ENCODE measurements at regions not wholly inside any gene's neighbourhood (a gene's known extent, or its start where the extent isn't known, plus 50 kb on each side); places are given as distances from the start of the nearest gene placed in this dataset.

DNA sequence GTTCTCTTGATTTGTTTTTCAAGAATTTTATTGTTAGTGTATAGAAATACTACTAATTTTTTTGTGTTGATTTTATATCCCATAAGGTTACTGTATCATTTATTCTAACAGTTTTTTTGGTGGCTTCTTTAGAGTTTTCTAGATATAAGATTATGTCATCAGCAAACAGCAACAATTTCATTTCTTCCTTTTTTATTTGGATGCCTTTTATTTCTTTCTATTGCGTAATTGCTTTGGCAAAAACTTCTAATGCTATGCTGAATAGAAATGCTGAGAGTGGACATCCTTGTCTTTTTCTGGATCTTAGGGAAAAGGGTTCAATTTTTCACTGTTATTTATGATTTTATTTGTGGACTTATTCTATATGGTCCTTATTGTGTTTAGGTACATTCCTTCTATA, 298.8 kb downstream of the RPRM start:
- in situ Hi-C loops (cut with HindIII; ENCODE audit: extremely low pct_ligation_motif_present, low pct_unique_long_range_greater_than_20kb), result no loop called here
- no peak for DNase-seq (ENCODE audit: low spot score)
- POLR2A ChIA-PET, result no interaction called here
- Histone ChIP-seq H4K20me1 (ENCODE audit: insufficient read depth, low read length) (no peaks in the 10 kb centered on the region), H3K79me2 (ENCODE audit: insufficient read depth, low read length) (no peaks in the 10 kb centered on the region), H3K27me3 (ENCODE audit: control insufficient read depth in 1 of 2, insufficient read depth in 2 of 2, low read length in 2 of 2) (no peaks in the 10 kb centered on the region), H3K9me3 (ENCODE audit: low read length) (no peaks in the 10 kb centered on the region), H3K4me1 (ENCODE audit: insufficient read depth, low read length) (no peaks in the 10 kb centered on the region), H3K27ac (ENCODE audit: extremely low read length, insufficient read depth, low read length) (no peak overlapping the region), H3K4me3 (replicated peaks in 1 of 3; ENCODE audit: insufficient read depth in 1 of 3, low read depth in 2 of 3, low read length in 3 of 3) (no peak overlapping the region), H3K4me2 (ENCODE audit: low read depth, low read length) (no peak overlapping the region), H3K9ac (ENCODE audit: insufficient read depth, low read depth, low read length) (no peak overlapping the region), H3K36me3 (replicated peaks in 1 of 2; ENCODE audit: control insufficient read depth in 1 of 2, insufficient read depth in 2 of 2, low read length in 2 of 2) (no peaks in the 10 kb centered on the region), H2AFZ (ENCODE audit: low read length) (no peak overlapping the region)
- WGBS (ENCODE audit: low lambda C conversion rate), result 27% methylated on average over 1 of the region's 1 CpG
- CTCF ChIA-PET (ENCODE audit: low intra/inter-chr PET ratio, low total read pairs), result no interaction called here
- peak; percentile 57; the same call in 1 of the 2 replicates for TF ChIP-seq ATF7 (IDR thresholded peaks at IDR 0.05)
- no peak for TF ChIP-seq ATF7 (CRISPR knock-in tag; IDR thresholded peaks at IDR 0.05)
- no peak for TF ChIP-seq MTERF4 (CRISPR knock-in tag; IDR thresholded peaks at IDR 0.05)
- no peak for TF ChIP-seq ZHX2 (IDR thresholded peaks at IDR 0.05; ENCODE audit: low read depth)
- no peak for TF ChIP-seq ZHX2 (CRISPR knock-in tag; IDR thresholded peaks at IDR 0.05; ENCODE audit: borderline replicate concordance)
- no peak for TF ChIP-seq TFDP1 (CRISPR knock-in tag; IDR thresholded peaks at IDR 0.05; ENCODE audit: borderline replicate concordance)
- TF ChIP-seq CEBPB (IDR thresholded peaks at IDR 0.05; ENCODE audit: borderline replicate concordance, low read depth, low read length), result peak; percentile 68; the same call in 1 of the 2 replicates
- no TSS peak for BruUV-seq (replicated peaks)
- intact Hi-C loops (cut with micrococcal nuclease; ENCODE audit: unreplicated experiment), result no loop called here
- FAIRE-seq, result no peak
- no peak for ATAC-seq

Data from HepG2 (cell line).